HCT116 (cell line): ENCODE measurements at regions not wholly inside any gene's neighbourhood (a gene's known extent, or its start where the extent isn't known, plus 50 kb on each side); places are given as distances from the start of the nearest gene placed in this dataset.
"Not testable (repeated sequence)": the region's sequence is repeated elsewhere in the genome, so short reads cannot be mapped to it uniquely, and the experiment has no call there.

Experiments used
- ATAC-seq: fragments of 200-7000 bp; cut with Tn5 transposase; 2 replicates; pipeline ENCODE4 v1.9.1; 2020; ENCODE audit warnings: mild to moderate bottlenecking, moderate library complexity
- BruUV-seq: library from RNA; stranded (reverse); fragments of 400-500 nt; replicated peaks from 2 replicates; lab custom pipeline; 2021; lab: Mats Ljungman, UMichigan
- CTCF ChIA-PET: fragments of 300-600 bp; sonication (Branson Sonifier 250); formaldehyde crosslinking; loops from one replicate; lab custom pipeline; 2021; ENCODE audit warnings: antibody characterized with exemption; lab: Charles Lee
- POLR2A ChIA-PET: fragments of 300-600, 350-600 bp; sonication (Branson Sonifier 250); formaldehyde crosslinking; loops from one replicate; lab custom pipeline; 2021; ENCODE audit warnings: antibody characterized with exemption; lab: Charles Lee
- RAD21 ChIA-PET, 2 experiments: fragments of 300-600 bp; sonication (Branson Sonifier 250); formaldehyde crosslinking; loops; one replicate each; lab custom pipeline; 2023; ENCODE audit warnings: low total read pairs in 2 of 2; ENCODE audit not compliant: uncharacterized antibody in 2 of 2, unreplicated experiment in 2 of 2, low non-redundant PET in 1 of 2; lab: Charles Lee
- DNase-seq: peaks from one replicate; pipeline ENCODE4 v3.0.0-alpha.2; 2010; ENCODE audit warnings: low read depth, low spot score
- H2AFZ ChIP-seq: fragments of 200-600 bp; shearing (Covaris generic), sonication (generic); 2 replicates; pipeline ENCODE4 v1.6.1; 2017; ENCODE audit warnings: low read depth, mixed run types, mixed read lengths, antibody characterized with exemption, low read length; ENCODE audit not compliant: poor library complexity, severe bottlenecking
- H3K27ac ChIP-seq: 2 replicates; pipeline ENCODE4 v1.5.1; 2012; ENCODE audit warnings: low read depth, low read length
- H3K27me3 ChIP-seq: fragments of 200-600 bp; sonication (generic); 2 replicates; pipeline ENCODE4 v1.6.1; 2016; ENCODE audit warnings: mixed run types, low read length, mixed read lengths; ENCODE audit not compliant: insufficient read depth
- H3K36me3 ChIP-seq, 2 experiments: fragments of 200-500 bp in 1 of 2; fragments of 200-600 bp in 1 of 2; sonication (Bioruptor generic) in 1 of 2; sonication (generic) in 1 of 2; 2 replicates each; pipeline versions ENCODE4 v1.5.1 to v1.6.1; 2014 to 2016; ENCODE audit warnings: low read length in 2 of 2, inconsistent platforms in 1 of 2, mixed read lengths in 1 of 2, mixed run types in 1 of 2; ENCODE audit not compliant: insufficient read depth in 2 of 2, control insufficient read depth in 1 of 2
- H3K4me1 ChIP-seq, 2 experiments: fragments of 200-600 bp in 1 of 2; sonication (generic) in 1 of 2; 2 replicates each; pipeline versions ENCODE4 v1.5.1 to v1.6.1; 2012 to 2017; ENCODE audit warnings: low read length in 2 of 2, inconsistent platforms in 1 of 2, mild to moderate bottlenecking in 1 of 2, mixed read lengths in 1 of 2, mixed run types in 1 of 2, moderate library complexity in 1 of 2; ENCODE audit not compliant: insufficient read depth in 2 of 2, control insufficient read depth in 1 of 2
- H3K4me2 ChIP-seq: fragments of 200-600 bp; sonication (generic); 2 replicates; pipeline ENCODE4 v1.6.1; 2017; ENCODE audit warnings: mixed run types, low read length, mixed read lengths
- H3K4me3 ChIP-seq, 2 experiments: fragments of 200-600 bp in 1 of 2; sonication (generic) in 1 of 2; replicated peaks in 1 of 2; 2 replicates each; pipeline ENCODE4 v1.5.1; 2011 to 2016; ENCODE audit warnings: low read length in 2 of 2, control low read depth in 1 of 2, low read depth in 1 of 2, mild to moderate bottlenecking in 1 of 2, mixed read lengths in 1 of 2, mixed run types in 1 of 2
- H3K79me2 ChIP-seq: fragments of 200-600 bp; sonication (generic); 2 replicates; pipeline ENCODE4 v1.6.1; 2017; ENCODE audit warnings: mild to moderate bottlenecking, mixed run types, low read length, moderate library complexity, mixed read lengths; ENCODE audit not compliant: insufficient read depth
- H3K9ac ChIP-seq: fragments of 200-600 bp; sonication (generic); 2 replicates; pipeline ENCODE4 v1.6.1; 2016; ENCODE audit warnings: low read length, mixed read lengths
- H3K9me2 ChIP-seq: fragments of 200-600 bp; sonication (generic), shearing (Covaris generic); 2 replicates; pipeline ENCODE4 v1.6.1; 2017; ENCODE audit warnings: mixed run types, mild to moderate bottlenecking, moderate library complexity; ENCODE audit not compliant: insufficient read depth
- H3K9me3 ChIP-seq, 2 experiments: fragments of 200-500 bp in 1 of 2; fragments of 200-600 bp in 1 of 2; sonication (Bioruptor generic) in 1 of 2; sonication (generic) in 1 of 2; 2 replicates each; pipeline ENCODE4 v1.6.1; 2014 to 2017; ENCODE audit warnings: low read length in 2 of 2, mixed read lengths in 2 of 2, inconsistent platforms in 1 of 2, low read depth in 1 of 2, mild to moderate bottlenecking in 1 of 2, mixed run types in 1 of 2, moderate library complexity in 1 of 2; ENCODE audit not compliant: control insufficient read depth in 1 of 2, insufficient read depth in 1 of 2
- H4K20me1 ChIP-seq: fragments of 200-600 bp; sonication (generic), shearing (Covaris generic); 2 replicates; pipeline ENCODE4 v1.6.1; 2017; ENCODE audit warnings: mixed run types, mild to moderate bottlenecking, moderate library complexity; ENCODE audit not compliant: insufficient read depth
- CBX3 ChIP-seq: IDR thresholded peaks from 2 replicates; pipeline ENCODE4 v1.6.1; 2012; ENCODE audit warnings: low read depth
- CTCF ChIP-seq, 3 experiments: fragments of 200-600 bp in 1 of 3; sonication (generic) in 1 of 3; IDR thresholded peaks in 2 of 3; conservative IDR thresholded peaks in 1 of 3; 2 replicates each; pipeline ENCODE4 v1.5.1; 2012 to 2017; ENCODE audit warnings: low read depth in 2 of 3, low read length in 2 of 3, antibody characterized with exemption in 1 of 3, borderline replicate concordance in 1 of 3, control low read depth in 1 of 3, mild to moderate bottlenecking in 1 of 3, mixed read lengths in 1 of 3, mixed run types in 1 of 3, moderate library complexity in 1 of 3; ENCODE audit not compliant: insufficient read depth in 1 of 3
- EGR1 ChIP-seq: IDR thresholded peaks from 2 replicates; pipeline ENCODE4 v1.6.1; 2012; ENCODE audit warnings: low read depth
- ELF1 ChIP-seq: IDR thresholded peaks from 2 replicates; pipeline ENCODE4 v1.6.1; 2012; ENCODE audit warnings: low read depth, borderline replicate concordance
- EZH2 ChIP-seq: fragments of 200-600 bp; sonication (generic); IDR thresholded peaks from 2 replicates; pipeline ENCODE4 v1.6.1; 2017; ENCODE audit warnings: antibody characterized with exemption, mixed run types
- FOSL1 ChIP-seq: IDR thresholded peaks from 2 replicates; pipeline ENCODE4 v1.6.1; 2012; ENCODE audit warnings: low read depth
- REST ChIP-seq: IDR thresholded peaks from 2 replicates; pipeline ENCODE4 v1.6.1; 2012; ENCODE audit warnings: low read depth
- SIN3A ChIP-seq: IDR thresholded peaks from 2 replicates; pipeline ENCODE4 v1.6.1; 2012; ENCODE audit warnings: low read depth
- YY1 ChIP-seq: IDR thresholded peaks from 2 replicates; pipeline ENCODE4 v1.6.1; 2011; ENCODE audit warnings: low read length, low read depth, moderate library complexity, mild to moderate bottlenecking; ENCODE audit not compliant: insufficient replicate concordance; ENCODE audit errors: extremely low read depth
- ZFX ChIP-seq: fragments of 450-650 bp; IDR thresholded peaks from 2 replicates; pipeline ENCODE4 v1.6.1; 2017
- intact Hi-C: fragments of 100-400 bp; cut with micrococcal nuclease; formaldehyde crosslinking; loops from 2 replicates; pipeline ENCODE4 v1.10.0; 2022
- TF ChIP-seq, protein P1 (sequence below): IDR thresholded peaks from 2 replicates; pipeline ENCODE4 v1.6.1; 2012

DNA sequence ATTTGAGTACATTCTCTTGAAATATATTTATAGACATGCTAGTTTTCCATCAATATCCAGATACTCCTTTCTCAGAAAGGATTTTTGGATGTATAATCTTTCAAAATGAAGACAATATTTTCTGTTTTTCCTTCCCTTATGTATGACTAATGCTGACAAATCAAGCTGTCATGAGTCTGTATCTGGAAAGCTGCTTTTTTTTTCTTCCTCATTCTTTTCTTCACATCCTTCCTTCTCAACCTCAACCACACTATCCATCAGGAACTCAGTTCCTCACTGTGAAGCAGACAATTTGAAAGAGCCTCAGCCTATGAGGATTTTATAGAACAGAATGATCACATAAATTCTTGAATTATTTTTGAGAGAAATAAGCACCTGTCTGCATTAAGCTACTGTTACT is 335.9 kb upstream of the EPHA6 start (continued):
- TF ChIP-seq FOSL1 (no peak), EZH2 (no peak), YY1 (no peak), EGR1 (no peak), ZFX (no peak), CBX3 (no peak)
- TF ChIP-seq, protein P1, sequence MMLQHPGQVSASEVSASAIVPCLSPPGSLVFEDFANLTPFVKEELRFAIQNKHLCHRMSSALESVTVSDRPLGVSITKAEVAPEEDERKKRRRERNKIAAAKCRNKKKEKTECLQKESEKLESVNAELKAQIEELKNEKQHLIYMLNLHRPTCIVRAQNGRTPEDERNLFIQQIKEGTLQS = no peak
- TF ChIP-seq, all 23 proteins: peak for 0

GRCh38 chr3:96480881-96481280 is 333.5 kb upstream of the EPHA6 start:
- ChIA-PET RAD21 (no interaction called here), CTCF (no interaction called here), POLR2A (no interaction called here)
- DNase-seq (no peak), ATAC-seq (no peak)
- Histone ChIP-seq H3K79me2 (no peaks in the 10 kb centered on the region), H3K9me2 (no peaks in the 10 kb centered on the region), H3K4me1 (no peaks in the 10 kb centered on the region), H3K9me3 (peaks cover 2 to 7% of the 10 kb centered on the region in 2 experiments; a peak in 2 of 4 replicates), H3K4me2 (no peak overlapping the region), H3K4me3 (no peak overlapping the region), H3K9ac (no peak overlapping the region), H2AFZ (no peak overlapping the region), H3K36me3 (no peaks in the 10 kb centered on the region), H3K27me3 (no peaks in the 10 kb centered on the region), H3K27ac (no peak overlapping the region), H4K20me1 (no peaks in the 10 kb centered on the region)
- TF ChIP-seq SIN3A (no peak), ELF1 (no peak), REST (no peak), CTCF (IDR thresholded peaks at IDR 0.05 in 2 of 3, conservative IDR thresholded peaks at IDR 0.05 in 1 of 3; ENCODE audit: borderline replicate concordance in 1 of 3, insufficient read depth in 1 of 3, low read depth in 2 of 3, low read length in 2 of 3) (no peak)
- intact Hi-C loops = no loop called here
- no TSS peak for BruUV-seq

DNA sequence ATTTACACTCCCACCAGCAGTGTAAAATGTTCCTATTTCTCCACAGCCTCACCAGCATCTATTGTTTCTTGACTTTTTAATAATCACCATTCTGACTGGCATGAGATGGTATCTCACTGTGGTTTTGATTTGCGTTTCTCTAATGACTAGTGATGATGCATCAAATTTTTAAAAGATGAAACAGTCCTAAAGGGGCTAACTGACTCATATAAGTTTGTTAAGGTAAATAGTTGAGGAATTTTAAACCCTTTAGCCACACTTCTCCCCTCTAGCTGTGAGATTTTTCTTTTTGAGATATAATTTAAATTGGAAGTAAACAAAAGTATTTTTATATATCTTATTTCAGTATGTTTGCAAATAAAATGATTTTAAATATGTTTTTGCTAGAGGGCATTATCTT is 331.2 kb upstream of the EPHA6 start:
- ATAC-seq, POLR2A ChIA-PET, H3K9ac ChIP-seq, H3K4me2 ChIP-seq, H3K79me2 ChIP-seq, H3K27me3 ChIP-seq, H3K9me2 ChIP-seq, H3K4me1 ChIP-seq, H4K20me1 ChIP-seq, RAD21 ChIA-PET, H3K27ac ChIP-seq, H3K4me3 ChIP-seq, CTCF ChIA-PET, H2AFZ ChIP-seq, BruUV-seq, DNase-seq, intact Hi-C loops, H3K36me3 ChIP-seq: not testable (repeated sequence)
- peaks cover 0 to 11% of the 10 kb centered on the region in 2 experiments; a peak in 1 of 4 replicates for H3K9me3 ChIP-seq
